ENCODE measurements at regions not wholly inside any gene's neighbourhood (a gene's known extent, or its start where the extent isn't known, plus 50 kb on each side); places are given as distances from the start of the nearest gene placed in this dataset.

- TF ChIP-seq, protein P1, sequence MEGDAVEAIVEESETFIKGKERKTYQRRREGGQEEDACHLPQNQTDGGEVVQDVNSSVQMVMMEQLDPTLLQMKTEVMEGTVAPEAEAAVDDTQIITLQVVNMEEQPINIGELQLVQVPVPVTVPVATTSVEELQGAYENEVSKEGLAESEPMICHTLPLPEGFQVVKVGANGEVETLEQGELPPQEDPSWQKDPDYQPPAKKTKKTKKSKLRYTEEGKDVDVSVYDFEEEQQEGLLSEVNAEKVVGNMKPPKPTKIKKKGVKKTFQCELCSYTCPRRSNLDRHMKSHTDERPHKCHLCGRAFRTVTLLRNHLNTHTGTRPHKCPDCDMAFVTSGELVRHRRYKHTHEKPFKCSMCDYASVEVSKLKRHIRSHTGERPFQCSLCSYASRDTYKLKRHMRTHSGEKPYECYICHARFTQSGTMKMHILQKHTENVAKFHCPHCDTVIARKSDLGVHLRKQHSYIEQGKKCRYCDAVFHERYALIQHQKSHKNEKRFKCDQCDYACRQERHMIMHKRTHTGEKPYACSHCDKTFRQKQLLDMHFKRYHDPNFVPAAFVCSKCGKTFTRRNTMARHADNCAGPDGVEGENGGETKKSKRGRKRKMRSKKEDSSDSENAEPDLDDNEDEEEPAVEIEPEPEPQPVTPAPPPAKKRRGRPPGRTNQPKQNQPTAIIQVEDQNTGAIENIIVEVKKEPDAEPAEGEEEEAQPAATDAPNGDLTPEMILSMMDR (IDR thresholded peaks at IDR 0.05): no peak
- TF ChIP-seq POLR2A (IDR thresholded peaks at IDR 0.05): no peak
Observed at GRCh38 chr4:177861551-177862094, 419.4 kb upstream of the AGA start.
